Umbilical cord (tissue), 1 donor: ENCODE measurements at regions not wholly inside any gene's neighbourhood (a gene's known extent, or its start where the extent isn't known, plus 50 kb on each side); places are given as distances from the start of the nearest gene placed in this dataset.

Experiments
- DNase-seq: peaks from one replicate; pipeline ENCODE4 v3.0.0-alpha.2; 2015; ENCODE audit warnings: low spot score

- peak; percentile 7 for DNase-seq
Observed at GRCh38 chr20:39588148-39588757, 626.1 kb downstream of the DHX35 start.

- no peak for DNase-seq
Observed at GRCh38 chr20:39581034-39581433, 618.9 kb downstream of the DHX35 start.

- no peak for DNase-seq
Observed at GRCh38 chr20:39576771-39577170, 614.6 kb downstream of the DHX35 start.

GRCh38 chr20:39574061-39574460 is 611.9 kb downstream of the DHX35 start:
- DNase-seq, result peak; percentile 5

GRCh38 chr20:39571171-39571570 is 609.0 kb downstream of the DHX35 start:
- no peak for DNase-seq

- DNase-seq, result no peak
Observed at GRCh38 chr20:39568109-39568508, 606.0 kb downstream of the DHX35 start.

- DNase-seq, result no peak
Observed at GRCh38 chr20:39563349-39563748, 601.2 kb downstream of the DHX35 start.

GRCh38 chr20:39554341-39554740 is 592.2 kb downstream of the DHX35 start:
- no peak for DNase-seq

- no peak for DNase-seq
Observed at GRCh38 chr20:39553120-39553519, 591.0 kb downstream of the DHX35 start.

- DNase-seq, result no peak
Observed at GRCh38 chr20:39549733-39550132, 587.6 kb downstream of the DHX35 start.

- no peak for DNase-seq
Observed at GRCh38 chr20:39547546-39548408, 585.6 kb downstream of the DHX35 start.

GRCh38 chr20:39541136-39541803 is 579.1 kb downstream of the DHX35 start:
- DNase-seq, result no peak

- no peak for DNase-seq
Observed at GRCh38 chr20:39538317-39538716, 576.2 kb downstream of the DHX35 start.

GRCh38 chr20:39535301-39535700 is 573.2 kb downstream of the DHX35 start:
- DNase-seq, result no peak

- DNase-seq, result no peak
Observed at GRCh38 chr20:39534846-39535245, 572.7 kb downstream of the DHX35 start.

- peak; percentile 38 for DNase-seq
Observed at GRCh38 chr20:39533858-39534257, 571.7 kb downstream of the DHX35 start.

GRCh38 chr20:39532205-39532604 is 570.1 kb downstream of the DHX35 start:
- DNase-seq, result no peak

- no peak for DNase-seq
Observed at GRCh38 chr20:39528436-39528835, 566.3 kb downstream of the DHX35 start.

GRCh38 chr20:39524371-39524911 is 562.3 kb downstream of the DHX35 start:
- DNase-seq, result peak; percentile 28

- peak; percentile 10 for DNase-seq
Observed at GRCh38 chr20:39523405-39523804, 561.3 kb downstream of the DHX35 start.

GRCh38 chr20:39518654-39519053 is 556.5 kb downstream of the DHX35 start:
- no peak for DNase-seq

GRCh38 chr20:39516964-39517363 is 554.8 kb downstream of the DHX35 start:
- no peak for DNase-seq
